GM18858 (cell line): ENCODE measurements at regions not wholly inside any gene's neighbourhood (a gene's known extent, or its start where the extent isn't known, plus 50 kb on each side); places are given as distances from the start of the nearest gene placed in this dataset.
A peak's percentile ranks its signal among the peaks of the same experiment; 100 is the strongest.
"Not testable (repeated sequence)": the region's sequence is repeated elsewhere in the genome, so short reads cannot be mapped to it uniquely, and the experiment has no call there.

Experiments
- ATAC-seq: cut with Tn5 transposase; IDR thresholded peaks from one replicate; pipeline ENCODE4 v1.9.1; 2021; ENCODE audit not compliant: unreplicated experiment

- not testable (repeated sequence) for ATAC-seq
These were observed 53.9 kb downstream of the CDRT15L2 start for GRCh38 chr17:20633268-20634059.

GRCh38 chr17:20640147-20640546 lies 60.6 kb downstream of the CDRT15L2 start:
- not testable (repeated sequence) for ATAC-seq

- ATAC-seq, result not testable (repeated sequence)
These were observed 67.2 kb downstream of the CDRT15L2 start for GRCh38 chr17:20646661-20647272.

GRCh38 chr17:20649097-20649767 lies 69.7 kb downstream of the CDRT15L2 start:
- peak; percentile 90 for ATAC-seq

GRCh38 chr17:20651022-20651421 lies 71.5 kb downstream of the CDRT15L2 start:
- ATAC-seq, result not testable (repeated sequence)

GRCh38 chr17:20651736-20652135 lies 72.2 kb downstream of the CDRT15L2 start:
- not testable (repeated sequence) for ATAC-seq

- not testable (repeated sequence) for ATAC-seq
These were observed 73.9 kb downstream of the CDRT15L2 start for GRCh38 chr17:20653391-20653790.

- not testable (repeated sequence) for ATAC-seq
These were observed 74.6 kb downstream of the CDRT15L2 start for GRCh38 chr17:20654114-20654513.

GRCh38 chr17:20654575-20654974 lies 75.1 kb downstream of the CDRT15L2 start:
- not testable (repeated sequence) for ATAC-seq

GRCh38 chr17:20665103-20665955 lies 85.8 kb downstream of the CDRT15L2 start:
- not testable (repeated sequence) for ATAC-seq

- not testable (repeated sequence) for ATAC-seq
These were observed 87.2 kb downstream of the CDRT15L2 start for GRCh38 chr17:20666689-20667088.

- not testable (repeated sequence) for ATAC-seq
These were observed 88.2 kb downstream of the CDRT15L2 start for GRCh38 chr17:20667712-20668111.

GRCh38 chr17:20668316-20668715 lies 88.8 kb downstream of the CDRT15L2 start:
- ATAC-seq, result not testable (repeated sequence)

GRCh38 chr17:20668868-20669267 lies 89.3 kb downstream of the CDRT15L2 start:
- not testable (repeated sequence) for ATAC-seq

GRCh38 chr17:20670506-20670905 lies 91.0 kb downstream of the CDRT15L2 start:
- ATAC-seq, result not testable (repeated sequence)

GRCh38 chr17:20674374-20674773 lies 94.8 kb downstream of the CDRT15L2 start:
- ATAC-seq, result not testable (repeated sequence)

GRCh38 chr17:20675707-20676106 lies 96.2 kb downstream of the CDRT15L2 start:
- ATAC-seq, result not testable (repeated sequence)

GRCh38 chr17:20676656-20677055 lies 97.1 kb downstream of the CDRT15L2 start:
- ATAC-seq, result not testable (repeated sequence)

GRCh38 chr17:20677469-20677868 lies 97.9 kb downstream of the CDRT15L2 start:
- not testable (repeated sequence) for ATAC-seq

GRCh38 chr17:20678424-20678823 lies 98.9 kb downstream of the CDRT15L2 start:
- not testable (repeated sequence) for ATAC-seq
